SIG-M5 treated with dmso at 0.1 percent for 504 hours (cell line): ENCODE measurements at regions not wholly inside any gene's neighbourhood (a gene's known extent, or its start where the extent isn't known, plus 50 kb on each side); places are given as distances from the start of the nearest gene placed in this dataset.

Source experiments
- DNase-seq: peaks from one replicate; lab custom pipeline; 2025; ENCODE audit not compliant: unreplicated experiment; lab: John Stamatoyannopoulos, UW

GRCh38 chr14:65959563-65960024, 526.6 kb upstream of the CCDC196 start:
- DNase-seq, result no peak

- DNase-seq, result peak; percentile 70
These were observed 525.2 kb upstream of the CCDC196 start for GRCh38 chr14:65961004-65961403.

GRCh38 chr14:65962952-65963351, 523.2 kb upstream of the CCDC196 start:
- DNase-seq, result no peak

- no peak for DNase-seq
These were observed 521.8 kb upstream of the CCDC196 start for GRCh38 chr14:65964366-65964765.

- no peak for DNase-seq
These were observed 520.0 kb upstream of the CCDC196 start for GRCh38 chr14:65966188-65966587.

- DNase-seq, result no peak
These were observed 513.8 kb upstream of the CCDC196 start for GRCh38 chr14:65972346-65972870.

GRCh38 chr14:65972891-65973290, 513.3 kb upstream of the CCDC196 start:
- DNase-seq, result no peak

GRCh38 chr14:65975865-65976264, 510.3 kb upstream of the CCDC196 start:
- DNase-seq, result no peak

GRCh38 chr14:65976761-65977404, 509.3 kb upstream of the CCDC196 start:
- no peak for DNase-seq

GRCh38 chr14:65981192-65981843, 504.9 kb upstream of the CCDC196 start:
- DNase-seq, result no peak

GRCh38 chr14:65986041-65986440, 500.1 kb upstream of the CCDC196 start:
- no peak for DNase-seq

- DNase-seq, result no peak
These were observed 496.2 kb upstream of the CCDC196 start for GRCh38 chr14:65989981-65990380.

- DNase-seq, result no peak
These were observed 495.1 kb upstream of the CCDC196 start for GRCh38 chr14:65991104-65991503.

- DNase-seq, result peak; percentile 3
These were observed 494.2 kb upstream of the CCDC196 start for GRCh38 chr14:65991935-65992334.

GRCh38 chr14:65993103-65993502, 493.1 kb upstream of the CCDC196 start:
- DNase-seq, result no peak

- no peak for DNase-seq
These were observed 492.2 kb upstream of the CCDC196 start for GRCh38 chr14:65993996-65994395.

- DNase-seq, result no peak
These were observed 488.8 kb upstream of the CCDC196 start for GRCh38 chr14:65997347-65997746.

- no peak for DNase-seq
These were observed 486.3 kb upstream of the CCDC196 start for GRCh38 chr14:65999865-66000264.

- DNase-seq, result no peak
These were observed 485.4 kb upstream of the CCDC196 start for GRCh38 chr14:66000766-66001165.

- no peak for DNase-seq
These were observed 484.8 kb upstream of the CCDC196 start for GRCh38 chr14:66001356-66001755.

- DNase-seq, result no peak
These were observed 483.0 kb upstream of the CCDC196 start for GRCh38 chr14:66003082-66003730.

- DNase-seq, result no peak
These were observed 480.2 kb upstream of the CCDC196 start for GRCh38 chr14:66005900-66006434.
